NCI-H1417 (cell line): ENCODE measurements at regions not wholly inside any gene's neighbourhood (a gene's known extent, or its start where the extent isn't known, plus 50 kb on each side); places are given as distances from the start of the nearest gene placed in this dataset.

Experiments
- DNase-seq, 3 experiments: peaks; one replicate each; lab custom pipeline; 2025; lab: John Stamatoyannopoulos, UW

- no peak for DNase-seq
Observed at GRCh38 chr1:43065616-43066399, 106.3 kb downstream of the EBNA1BP2 start.

- no peak for DNase-seq
Observed at GRCh38 chr1:43065191-43065590, 106.5 kb upstream of the SLC2A1 start.

GRCh38 chr1:43063394-43064219, 104.9 kb upstream of the SLC2A1 start:
- DNase-seq: no peak

GRCh38 chr1:43062527-43063095, 103.9 kb upstream of the SLC2A1 start:
- DNase-seq: no peak

- no peak for DNase-seq
Observed at GRCh38 chr1:43061757-43062156, 103.1 kb upstream of the SLC2A1 start.

- no peak for DNase-seq
Observed at GRCh38 chr1:43059640-43060574, 101.2 kb upstream of the SLC2A1 start.

- DNase-seq: no peak
Observed at GRCh38 chr1:43058545-43059360, 100.1 kb upstream of the SLC2A1 start.

- DNase-seq: no peak
Observed at GRCh38 chr1:43058056-43058455, 99.4 kb upstream of the SLC2A1 start.

GRCh38 chr1:43057567-43057966, 98.9 kb upstream of the SLC2A1 start:
- DNase-seq: no peak

GRCh38 chr1:43056981-43057391, 98.3 kb upstream of the SLC2A1 start:
- no peak for DNase-seq

- DNase-seq: no peak
Observed at GRCh38 chr1:43056460-43056859, 97.8 kb upstream of the SLC2A1 start.

GRCh38 chr1:43054961-43055360, 96.3 kb upstream of the SLC2A1 start:
- no peak for DNase-seq

- no peak for DNase-seq
Observed at GRCh38 chr1:43052786-43053439, 94.2 kb upstream of the SLC2A1 start.

GRCh38 chr1:43052322-43052721, 93.7 kb upstream of the SLC2A1 start:
- no peak for DNase-seq

- no peak for DNase-seq
Observed at GRCh38 chr1:43049481-43049880, 90.8 kb upstream of the SLC2A1 start.

GRCh38 chr1:43048601-43049011, 89.9 kb upstream of the SLC2A1 start:
- no peak for DNase-seq

- no peak for DNase-seq
Observed at GRCh38 chr1:43047135-43047534, 88.5 kb upstream of the SLC2A1 start.

GRCh38 chr1:43044572-43045361, 86.1 kb upstream of the SLC2A1 start:
- no peak for DNase-seq

- DNase-seq: no peak
Observed at GRCh38 chr1:43043695-43044094, 85.0 kb upstream of the SLC2A1 start.
